Inferior parietal cortex (tissue), 1 donor: ENCODE measurements at regions not wholly inside any gene's neighbourhood (a gene's known extent, or its start where the extent isn't known, plus 50 kb on each side); places are given as distances from the start of the nearest gene placed in this dataset.
A peak's percentile ranks its signal among the peaks of the same experiment; 100 is the strongest.
"Not testable (repeated sequence)": the region's sequence is repeated elsewhere in the genome, so short reads cannot be mapped to it uniquely, and the experiment has no call there.

Source experiments
- DNase-seq: peaks from one replicate; pipeline ENCODE4 v3.0.0-alpha.2; 2016; ENCODE audit errors: extremely low spot score

GRCh38 chr12:47610686-47611252, 95.1 kb downstream of the RPAP3 start:
- no peak for DNase-seq

GRCh38 chr12:47609806-47610205, 96.0 kb downstream of the RPAP3 start:
- DNase-seq, result no peak

GRCh38 chr12:47608671-47609070, 97.2 kb downstream of the RPAP3 start:
- not testable (repeated sequence) for DNase-seq

GRCh38 chr12:47604221-47604873, 101.5 kb downstream of the RPAP3 start:
- no peak for DNase-seq

GRCh38 chr12:47602949-47603558, 102.8 kb downstream of the RPAP3 start:
- no peak for DNase-seq

- DNase-seq, result no peak
Measured at GRCh38 chr12:47602325-47602724, 103.5 kb downstream of the RPAP3 start.

GRCh38 chr12:47601071-47601470, 104.8 kb downstream of the RPAP3 start:
- DNase-seq, result no peak

- no peak for DNase-seq
Measured at GRCh38 chr12:47591795-47592194, 114.0 kb downstream of the RPAP3 start.

- no peak for DNase-seq
Measured at GRCh38 chr12:47591361-47591791, 114.5 kb downstream of the RPAP3 start.

GRCh38 chr12:47590771-47591360, 115.0 kb downstream of the RPAP3 start:
- DNase-seq, result no peak

GRCh38 chr12:47586952-47587669, 118.7 kb downstream of the RPAP3 start:
- DNase-seq, result no peak

GRCh38 chr12:47585507-47585906, 120.3 kb downstream of the RPAP3 start:
- no peak for DNase-seq

- DNase-seq, result no peak
Measured at GRCh38 chr12:47578836-47579235, 127.0 kb downstream of the RPAP3 start.

- DNase-seq, result no peak
Measured at GRCh38 chr12:47577206-47577989, 128.4 kb downstream of the RPAP3 start.

GRCh38 chr12:47576289-47576945, 129.4 kb downstream of the RPAP3 start:
- DNase-seq, result peak; percentile 47

- no peak for DNase-seq
Measured at GRCh38 chr12:47574252-47575021, 131.4 kb downstream of the RPAP3 start.

- DNase-seq, result no peak
Measured at GRCh38 chr12:47573146-47573659, 132.6 kb downstream of the RPAP3 start.

- no peak for DNase-seq
Measured at GRCh38 chr12:47570151-47570550, 135.7 kb downstream of the RPAP3 start.

- DNase-seq, result no peak
Measured at GRCh38 chr12:47562201-47562600, 143.6 kb downstream of the RPAP3 start.

GRCh38 chr12:47561746-47562145, 144.1 kb downstream of the RPAP3 start:
- DNase-seq, result no peak
